Amygdala (tissue), 56 donors: ENCODE measurements at regions not wholly inside any gene's neighbourhood (a gene's known extent, or its start where the extent isn't known, plus 50 kb on each side); places are given as distances from the start of the nearest gene placed in this dataset.
A peak's percentile ranks its signal among the peaks of the same experiment; 100 is the strongest.
"Not testable (repeated sequence)": the region's sequence is repeated elsewhere in the genome, so short reads cannot be mapped to it uniquely, and the experiment has no call there.

Source experiments
- DNase-seq, 56 donors: peaks; one replicate each; lab custom pipeline; 2025; lab: John Stamatoyannopoulos, UW

GRCh38 chr9:30476826-30477225 lies 1907.6 kb upstream of the ACO1 start:
- DNase-seq, result no peak

- no peak for DNase-seq
Observed at GRCh38 chr9:30478684-30479083, 1905.8 kb upstream of the ACO1 start.

- DNase-seq, result no peak
Observed at GRCh38 chr9:30482499-30482898, 1901.9 kb upstream of the ACO1 start.

- no peak for DNase-seq
Observed at GRCh38 chr9:30484690-30485089, 1899.8 kb upstream of the ACO1 start.

GRCh38 chr9:30504502-30504905 lies 1879.9 kb upstream of the ACO1 start:
- DNase-seq, result no peak

GRCh38 chr9:30505311-30505710 lies 1879.1 kb upstream of the ACO1 start:
- DNase-seq, result no peak

- no peak for DNase-seq
Observed at GRCh38 chr9:30506749-30507148, 1877.7 kb upstream of the ACO1 start.

GRCh38 chr9:30507166-30507565 lies 1877.3 kb upstream of the ACO1 start:
- peak in 4 of 56 donors; percentile 8 to 42 (median 22) for DNase-seq

GRCh38 chr9:30511666-30512065 lies 1872.8 kb upstream of the ACO1 start:
- DNase-seq, result no peak

GRCh38 chr9:30519166-30519565 lies 1865.3 kb upstream of the ACO1 start:
- no peak for DNase-seq

- DNase-seq, result no peak
Observed at GRCh38 chr9:30519756-30520155, 1864.7 kb upstream of the ACO1 start.

- no peak for DNase-seq
Observed at GRCh38 chr9:30522061-30522460, 1862.4 kb upstream of the ACO1 start.

- DNase-seq, result peak in 20 of 56 donors; percentile 1 to 60 (median 12)
Observed at GRCh38 chr9:30522486-30522885, 1862.0 kb upstream of the ACO1 start.

- peak in 1 of 56 donors; percentile 5 for DNase-seq
Observed at GRCh38 chr9:30524311-30524710, 1860.1 kb upstream of the ACO1 start.

- no peak for DNase-seq
Observed at GRCh38 chr9:30534455-30534854, 1850.0 kb upstream of the ACO1 start.

GRCh38 chr9:30534896-30535295 lies 1849.5 kb upstream of the ACO1 start:
- no peak for DNase-seq

GRCh38 chr9:30536494-30536893 lies 1847.9 kb upstream of the ACO1 start:
- DNase-seq, result no peak

- DNase-seq, result not testable (repeated sequence)
Observed at GRCh38 chr9:30539696-30540095, 1844.7 kb upstream of the ACO1 start.

GRCh38 chr9:30574355-30575151 lies 1809.9 kb upstream of the ACO1 start:
- DNase-seq, result no peak

- no peak for DNase-seq
Observed at GRCh38 chr9:30575218-30575617, 1809.2 kb upstream of the ACO1 start.

GRCh38 chr9:30575691-30576090 lies 1808.8 kb upstream of the ACO1 start:
- no peak for DNase-seq

- DNase-seq, result no peak
Observed at GRCh38 chr9:30579810-30580209, 1804.6 kb upstream of the ACO1 start.

GRCh38 chr9:30582240-30582639 lies 1802.2 kb upstream of the ACO1 start:
- no peak for DNase-seq
